ENCODE measurements at regions not wholly inside any gene's neighbourhood (a gene's known extent, or its start where the extent isn't known, plus 50 kb on each side); places are given as distances from the start of the nearest gene placed in this dataset.

- H3K9me3 Mint-ChIP-seq, result no peaks in the 10 kb centered on the region
- no peaks in the 10 kb centered on the region for H3K9me3 ChIP-seq (ENCODE audit: control insufficient read depth, insufficient read depth, low read length)
- peaks cover 0 to 6% of the 10 kb centered on the region in 2 donors for H3K27me3 Mint-ChIP-seq (ENCODE audit: low read depth in 2 of 2)
- no peak for DNase-seq
- H3K4me1 Mint-ChIP-seq, result peaks cover 0 to 5% of the 10 kb centered on the region in 2 donors
- no peaks in the 10 kb centered on the region for H3K36me3 Mint-ChIP-seq
- H3K27me3 ChIP-seq (ENCODE audit: control insufficient read depth, insufficient read depth, low read length), result no peaks in the 10 kb centered on the region
- H3K4me1 ChIP-seq (ENCODE audit: control insufficient read depth, insufficient read depth, low read length), result no peaks in the 10 kb centered on the region
- H3K4me3 Mint-ChIP-seq, result no peak overlapping the region
- no peaks in the 10 kb centered on the region for H3K36me3 ChIP-seq (ENCODE audit: control insufficient read depth, insufficient read depth, low read length)
- no peak for ATAC-seq
- H3K27ac Mint-ChIP-seq, result no peak overlapping the region
- no peak for TF ChIP-seq CTCF (IDR thresholded peaks at IDR 0.05)
- intact Hi-C loops (cut with micrococcal nuclease), result loop anchor here (10.0 kb wide), 1 partner anchor 1951 kb away; no protein-coding TSS in a partner anchor
- H3K4me3 ChIP-seq (ENCODE audit: low read length), result no peak overlapping the region
- no peak overlapping the region for H3K27ac ChIP-seq (ENCODE audit: low read length)
Observed at GRCh38 chr11:116695657-116696254, 77.0 kb downstream of the BUD13 start.

DNA sequence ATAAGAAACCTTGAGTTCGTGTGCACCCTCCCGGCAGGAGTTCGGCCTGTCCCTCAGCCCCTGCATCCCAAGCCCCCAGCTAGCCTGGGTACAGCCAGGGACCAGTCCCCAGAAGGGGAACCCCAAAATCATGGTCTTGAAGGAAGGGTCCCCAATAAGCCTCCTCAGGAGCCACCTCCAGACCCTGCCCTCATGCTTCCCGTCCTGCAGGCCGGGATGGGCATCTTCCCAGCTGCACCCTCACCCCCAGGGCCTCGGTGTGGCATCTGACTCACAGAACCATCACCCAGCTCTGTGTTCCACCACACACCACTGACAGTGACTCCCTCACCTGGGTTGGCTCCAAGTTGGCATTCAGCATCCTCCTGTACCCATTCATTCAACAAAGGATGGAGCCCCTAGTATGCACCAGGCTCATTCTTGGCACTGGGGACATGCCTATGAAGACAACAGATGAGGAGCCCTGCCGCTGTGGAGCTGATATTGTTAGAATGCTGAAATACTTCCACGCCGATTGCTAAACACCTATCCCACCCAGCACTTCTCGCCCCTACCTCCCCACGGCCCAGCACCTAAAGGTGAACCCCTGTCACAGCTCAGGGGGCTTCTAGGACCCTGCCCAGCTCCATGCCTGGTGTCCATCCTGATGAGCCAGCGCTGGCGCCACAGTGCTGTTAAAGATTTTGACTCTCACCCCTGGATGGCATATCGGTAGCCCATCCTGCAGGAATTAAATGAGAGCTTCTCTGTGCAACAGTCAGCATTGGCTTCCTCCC lies 77.8 kb downstream of the BUD13 start:
- Histone ChIP-seq H3K9me3 (ENCODE audit: control insufficient read depth, insufficient read depth, low read length) (no peaks in the 10 kb centered on the region), H3K36me3 (ENCODE audit: control insufficient read depth, insufficient read depth, low read length) (no peaks in the 10 kb centered on the region), H3K27ac (ENCODE audit: low read length) (no peak overlapping the region), H3K27me3 (ENCODE audit: control insufficient read depth, insufficient read depth, low read length) (no peaks in the 10 kb centered on the region), H3K4me1 (ENCODE audit: control insufficient read depth, insufficient read depth, low read length) (no peaks in the 10 kb centered on the region), H3K4me3 (ENCODE audit: low read length) (no peak overlapping the region)
- Mint-ChIP-seq H3K9me3 (no peaks in the 10 kb centered on the region), H3K27ac (no peak overlapping the region), H3K36me3 (no peaks in the 10 kb centered on the region), H3K27me3 (ENCODE audit: low read depth in 2 of 2) (peaks cover 0 to 6% of the 10 kb centered on the region in 2 donors), H3K4me1 (peaks cover 0 to 5% of the 10 kb centered on the region in 2 donors), H3K4me3 (no peak overlapping the region)
- DNase-seq (no peak), ATAC-seq (no peak)
- WGBS (ENCODE audit: insufficient coverage), result 88% methylated on average over 13 of the region's 14 CpGs
- no peak for TF ChIP-seq CTCF (IDR thresholded peaks at IDR 0.05)
- intact Hi-C loops (cut with micrococcal nuclease), result loop anchor here (5.0 to 10.0 kb wide), 3 partner anchors 243 to 1950 kb away; no protein-coding TSS in a partner anchor

DNA sequence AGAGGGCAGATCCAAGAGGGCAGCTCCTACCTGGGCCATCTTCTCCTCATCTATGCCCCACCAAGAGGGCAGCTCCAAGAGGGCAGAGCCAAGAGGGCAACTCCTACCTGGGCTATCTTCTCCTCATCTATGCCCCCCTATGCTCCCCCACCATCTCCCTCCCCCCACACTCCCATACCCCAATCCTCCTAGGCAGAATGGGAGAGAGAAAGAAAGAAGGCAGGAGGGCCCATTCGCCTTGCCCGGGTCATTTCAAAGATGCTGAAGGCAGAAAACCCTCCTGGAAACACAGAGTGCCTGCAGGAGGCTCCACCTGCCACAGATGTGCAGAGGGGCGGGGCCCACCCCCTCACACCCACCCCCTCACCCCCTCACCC lies 78.5 kb downstream of the BUD13 start:
- Mint-ChIP-seq H3K36me3 (no peaks in the 10 kb centered on the region), H3K9me3 (no peaks in the 10 kb centered on the region), H3K4me3 (no peak overlapping the region), H3K27me3 (ENCODE audit: low read depth in 2 of 2) (peaks cover 0 to 4% of the 10 kb centered on the region in 2 donors), H3K4me1 (peaks cover 0 to under 1% of the 10 kb centered on the region in 2 donors), H3K27ac (no peak overlapping the region)
- Histone ChIP-seq H3K27me3 (ENCODE audit: control insufficient read depth, insufficient read depth, low read length) (no peaks in the 10 kb centered on the region), H3K4me3 (ENCODE audit: low read length) (no peak overlapping the region), H3K27ac (ENCODE audit: low read length) (no peak overlapping the region), H3K36me3 (ENCODE audit: control insufficient read depth, insufficient read depth, low read length) (no peaks in the 10 kb centered on the region), H3K9me3 (ENCODE audit: control insufficient read depth, insufficient read depth, low read length) (no peaks in the 10 kb centered on the region), H3K4me1 (ENCODE audit: control insufficient read depth, insufficient read depth, low read length) (no peaks in the 10 kb centered on the region)
- intact Hi-C loops (cut with micrococcal nuclease), result loop anchor here (5.0 to 10.0 kb wide), 3 partner anchors 242 to 1950 kb away; no protein-coding TSS in a partner anchor
- no peak for TF ChIP-seq CTCF (IDR thresholded peaks at IDR 0.05)
- DNase-seq (no peak), ATAC-seq (no peak)
- WGBS (ENCODE audit: insufficient coverage), result 40% methylated on average over 1 of the region's 3 CpGs
